Heart right ventricle (tissue), 16 donors: ENCODE measurements at regions not wholly inside any gene's neighbourhood (a gene's known extent, or its start where the extent isn't known, plus 50 kb on each side); places are given as distances from the start of the nearest gene placed in this dataset.

Experiments used
- ATAC-seq, 8 donors: fragments of 200-7000 bp; cut with Tn5 transposase; one replicate each; pipeline ENCODE4 v1.9.1; 2020; ENCODE audit warnings: mild to moderate bottlenecking in 8 of 8, moderate library complexity in 8 of 8, moderate number of reproducible peaks in 1 of 8
- DNase-seq, 2 donors: peaks; one replicate each; pipeline ENCODE4 v3.0.0-alpha.2; 2020
- H3K27ac ChIP-seq, 10 donors: fragments of 200-600 bp; sonication (generic) in 2 of 10; one replicate each; pipeline versions ENCODE4 v1.5.0 to v1.8.0; 2020 to 2022; ENCODE audit warnings: mild to moderate bottlenecking in 3 of 10
- H3K27me3 ChIP-seq, 7 donors: fragments of 200-600 bp; one replicate each; pipeline ENCODE4 v1.8.0; 2021 to 2022; ENCODE audit warnings: mild to moderate bottlenecking in 2 of 7
- H3K36me3 ChIP-seq, 9 donors: fragments of 200-600 bp; sonication (generic) in 1 of 9; one replicate each; pipeline versions ENCODE4 v1.5.0 to v1.8.0; 2020 to 2022; ENCODE audit warnings: mild to moderate bottlenecking in 2 of 9
- H3K4me1 ChIP-seq, 9 donors: fragments of 200-600 bp; sonication (generic) in 1 of 9; one replicate each; pipeline versions ENCODE4 v1.5.0 to v1.8.0; 2020 to 2022; ENCODE audit warnings: mild to moderate bottlenecking in 4 of 9
- H3K4me3 ChIP-seq, 10 donors: fragments of 200-600 bp; sonication (generic) in 2 of 10; one replicate each; pipeline versions ENCODE4 v1.5.0 to v1.8.0; 2020 to 2022; ENCODE audit warnings: mild to moderate bottlenecking in 7 of 10, moderate library complexity in 2 of 10
- H3K9me3 ChIP-seq, 11 donors: fragments of 200-600 bp in 10 of 11; sonication (generic) in 2 of 11; one replicate each; pipeline versions ENCODE4 v1.5.0 to v1.8.0; 2013 to 2022; ENCODE audit warnings: mild to moderate bottlenecking in 2 of 11, control low read depth in 1 of 11, moderate library complexity in 1 of 11
- CTCF ChIP-seq, 9 donors: fragments of 200-600 bp; sonication (generic) in 2 of 9; IDR thresholded peaks; one replicate each; pipeline versions ENCODE4 v1.5.0 to v1.8.0; 2021 to 2022; ENCODE audit warnings: antibody characterized with exemption in 9 of 9, mild to moderate bottlenecking in 5 of 9, moderate library complexity in 1 of 9
- WGBS, 2 donors: extraction: QIAGEN DNeasy Blood & Tissue Kit; methylation state at CpG; one replicate each; pipeline ENCODE4 v1.1.7; 2013; ENCODE audit warnings: inconsistent platforms in 1 of 2; 5-methylcytosine and 5-hydroxymethylcytosine counted together
- intact Hi-C, 10 donors: fragments of 100-400 bp; cut with DNase I; formaldehyde crosslinking; loops; one replicate each; pipeline versions ENCODE4 v1.11.1 to v1.14.2; 2022
- donor health status: Arrhythmogenic right ventricular cardiomyopathy.
- donor health status: ischemic (EF 13 %, LVEDD 7.1; RV severe dilation, severe dysfunction).
- donor health status: healthy with polysubstance abuse.
- donor health status: DM: no; HTN: yes; CAD: no.
- donor health status: DM: no; HTN: no; CAD: no.
- donor health status: ischemic (EF 25% LVEDD 6.9; RV normal size, moderate dysfunction).
- donor health status: ischemic (EF 25% LVEDD 5.7; RV mildly dilated, moderate dysfunction).
- donor health status: healthy.
- donor health status: DM: yes; HTN: yes; CAD: no.
- donor health status: Ischemic cardiomyopathy.
- donor health status: ischemic (EF 35%, LVEDD 5.7; RV mildly dilated, moderate dysfunction).
- donor health status: nonischemic (EF 11% LVEDD 7.7; RV severe dilation, severe dysfunction).
- donor health status: DM: yes; HTN: yes; CAD: no.
- donor health status: PGD.
- donor health status: ischemic (EF 29% LVEDD 5.4; RV normal size, mild dysfunction).
- donor health status: nonischemic (EF 23%, LVEDD 6.1; RV moderate dilation, normal function).

GRCh38 chr6:152904678-152905077 is 78.2 kb downstream of the FBXO5 start:
- H3K4me3 ChIP-seq: no peak overlapping the region
- ATAC-seq: no peak
- intact Hi-C loops: no loop called here

GRCh38 chr6:152905551-152906299 is 77.1 kb downstream of the FBXO5 start:
- ATAC-seq: no peak
- no peak for DNase-seq
- Histone ChIP-seq H3K4me3 (no peak overlapping the region), H3K9me3 (peaks cover 0 to 3% (median 0%) of the 10 kb centered on the region in 11 donors), H3K27me3 (no peaks in the 10 kb centered on the region), H3K36me3 (no peaks in the 10 kb centered on the region), H3K4me1 (no peaks in the 10 kb centered on the region), H3K27ac (no peak overlapping the region)
- TF ChIP-seq CTCF (IDR thresholded peaks at IDR 0.05): no peak
- 54 to 55% methylated on average over 2 of the region's 2 CpGs for WGBS, 2 donors
- intact Hi-C loops: no loop called here

More at GRCh38 chr6:152904678-152905077, 78.2 kb downstream of the FBXO5 start:
- Histone ChIP-seq H3K36me3 (no peaks in the 10 kb centered on the region), H3K4me1 (no peaks in the 10 kb centered on the region), H3K27ac (no peak overlapping the region), H3K9me3 (peaks cover 0 to 3% (median 0%) of the 10 kb centered on the region in 11 donors), H3K27me3 (no peaks in the 10 kb centered on the region)
- DNase-seq: no peak
- TF ChIP-seq CTCF (IDR thresholded peaks at IDR 0.05): no peak

GRCh38 chr6:152909241-152909640 is 73.6 kb downstream of the FBXO5 start:
- H3K27me3 ChIP-seq: peaks cover 0 to under 1% (median 0%) of the 10 kb centered on the region in 7 donors
- TF ChIP-seq CTCF (IDR thresholded peaks at IDR 0.05): no peak
- WGBS, 2 donors: 55 to 72% methylated on average over 2 of the region's 2 CpGs
- H3K36me3 ChIP-seq: no peaks in the 10 kb centered on the region
- H3K9me3 ChIP-seq: peaks cover 0 to 12% (median 0%) of the 10 kb centered on the region in 11 donors
- intact Hi-C loops: no loop called here
- no peak for DNase-seq
- ATAC-seq: no peak
- no peak overlapping the region for H3K4me3 ChIP-seq
- no peak overlapping the region for H3K27ac ChIP-seq
- no peaks in the 10 kb centered on the region for H3K4me1 ChIP-seq

- 46 to 75% methylated on average over 1 of the region's 1 CpG for WGBS, 2 donors
- Histone ChIP-seq H3K27me3 (peaks cover 0 to 8% (median 0%) of the 10 kb centered on the region in 7 donors), H3K27ac (no peak overlapping the region), H3K36me3 (no peaks in the 10 kb centered on the region), H3K4me1 (no peaks in the 10 kb centered on the region), H3K4me3 (no peak overlapping the region), H3K9me3 (peaks cover 0 to 12% (median 0%) of the 10 kb centered on the region in 11 donors)
- DNase-seq (no peak), ATAC-seq (no peak)
- no peak for TF ChIP-seq CTCF (IDR thresholded peaks at IDR 0.05)
- intact Hi-C loops: no loop called here
Observed at GRCh38 chr6:152916035-152916434, 66.8 kb downstream of the FBXO5 start.
